ENCODE measurements at regions not wholly inside any gene's neighbourhood (a gene's known extent, or its start where the extent isn't known, plus 50 kb on each side); places are given as distances from the start of the nearest gene placed in this dataset.

GRCh38 chr16:73616166-73616753 lies 568.3 kb upstream of the ZFHX3 start:
- intact Hi-C loops (cut with DNase I) = no loop called here
- no peaks in the 10 kb centered on the region for H3K27me3 ChIP-seq (ENCODE audit: insufficient read depth in 3 of 3, low read length in 2 of 3)

GRCh38 chr16:73615071-73615940 lies 567.4 kb upstream of the ZFHX3 start:
- TF ChIP-seq CTCF (IDR thresholded peaks at IDR 0.05) = no peak
- no peak overlapping the region for H3K4me3 ChIP-seq
- no peaks in the 10 kb centered on the region for H3K4me1 ChIP-seq
- H3K9me3 ChIP-seq = no peaks in the 10 kb centered on the region
- H3K36me3 ChIP-seq (ENCODE audit: insufficient read depth in 1 of 2, low read depth in 1 of 2) = no peaks in the 10 kb centered on the region
- 40 to 56% (median 42%) methylated on average over 14 of the region's 14 CpGs for WGBS, 3 donors
- DNase-seq (no peak), ATAC-seq (no peak)
- intact Hi-C loops (cut with DNase I) = no loop called here
- H3K27ac ChIP-seq = no peak overlapping the region
- H3K27me3 ChIP-seq (ENCODE audit: insufficient read depth in 3 of 3, low read length in 2 of 3) = no peaks in the 10 kb centered on the region

More at GRCh38 chr16:73616166-73616753, 568.3 kb upstream of the ZFHX3 start:
- 80 to 94% (median 85%) methylated on average over 5 of the region's 5 CpGs for WGBS, 3 donors
- H3K36me3 ChIP-seq (ENCODE audit: insufficient read depth in 1 of 2, low read depth in 1 of 2) = no peaks in the 10 kb centered on the region
- DNase-seq (no peak), ATAC-seq (no peak)
- TF ChIP-seq CTCF (IDR thresholded peaks at IDR 0.05) = no peak
- no peak overlapping the region for H3K4me3 ChIP-seq
- H3K9me3 ChIP-seq = no peaks in the 10 kb centered on the region
- no peak overlapping the region for H3K27ac ChIP-seq
- H3K4me1 ChIP-seq = no peaks in the 10 kb centered on the region

GRCh38 chr16:73614131-73614530 lies 566.2 kb upstream of the ZFHX3 start:
- Histone ChIP-seq H3K9me3 (no peaks in the 10 kb centered on the region), H3K4me3 (no peak overlapping the region), H3K36me3 (ENCODE audit: insufficient read depth in 1 of 2, low read depth in 1 of 2) (no peaks in the 10 kb centered on the region), H3K27me3 (ENCODE audit: insufficient read depth in 3 of 3, low read length in 2 of 3) (peaks cover 0 to 3% (median 0%) of the 10 kb centered on the region in 3 donors), H3K27ac (no peak overlapping the region), H3K4me1 (no peaks in the 10 kb centered on the region)
- ATAC-seq (no peak), DNase-seq (no peak)
- intact Hi-C loops (cut with DNase I) = no loop called here
- TF ChIP-seq CTCF (IDR thresholded peaks at IDR 0.05) = no peak
- 75 to 82% (median 79%) methylated on average over 4 of the region's 4 CpGs for WGBS, 3 donors

GRCh38 chr16:73610605-73611156 lies 562.8 kb upstream of the ZFHX3 start:
- H3K27ac ChIP-seq = no peak overlapping the region
- no peak for ATAC-seq
- H3K9me3 ChIP-seq = no peaks in the 10 kb centered on the region
- H3K4me3 ChIP-seq = no peak overlapping the region
- TF ChIP-seq CTCF (IDR thresholded peaks at IDR 0.05) = no peak
- H3K27me3 ChIP-seq (ENCODE audit: insufficient read depth in 3 of 3, low read length in 2 of 3) = peaks cover 0 to 3% (median 0%) of the 10 kb centered on the region in 3 donors
- intact Hi-C loops (cut with DNase I) = no loop called here
- 55 to 69% (median 65%) methylated on average over 5 of the region's 5 CpGs for WGBS, 3 donors
- no peak for DNase-seq
- H3K36me3 ChIP-seq (ENCODE audit: insufficient read depth in 1 of 2, low read depth in 1 of 2) = no peaks in the 10 kb centered on the region
- H3K4me1 ChIP-seq = no peaks in the 10 kb centered on the region

Data from psoas muscle (tissue), 7 donors.